ENCODE measurements at regions not wholly inside any gene's neighbourhood (a gene's known extent, or its start where the extent isn't known, plus 50 kb on each side); places are given as distances from the start of the nearest gene placed in this dataset.

GRCh38 chr4:20101831-20102230, 149.9 kb upstream of the SLIT2 start:
- BruUV-seq (replicated peaks) = no TSS peak
- Histone ChIP-seq H3K4me1 (ENCODE audit: control insufficient read depth, insufficient read depth, low read length) (no peaks in the 10 kb centered on the region), H3K27ac (ENCODE audit: low read length) (no peak overlapping the region), H3K27me3 (ENCODE audit: control insufficient read depth, insufficient read depth, low read length) (no peaks in the 10 kb centered on the region), H3K9me3 (ENCODE audit: control insufficient read depth, insufficient read depth, low read depth, low read length) (no peaks in the 10 kb centered on the region), H3K4me3 (ENCODE audit: low read depth in 2 of 2, low read length in 2 of 2) (no peak overlapping the region), H3K36me3 (ENCODE audit: control insufficient read depth, insufficient read depth, low read length) (no peaks in the 10 kb centered on the region; the same call in 1 of the 2 replicates)
- TF ChIP-seq POLR2AphosphoS5 (IDR thresholded peaks at IDR 0.05; ENCODE audit: low read depth, low read length) (no peak), SIN3A (IDR thresholded peaks at IDR 0.05; ENCODE audit: borderline replicate concordance, insufficient read depth, low read depth, low read length) (no peak)
- TF ChIP-seq, protein P1, sequence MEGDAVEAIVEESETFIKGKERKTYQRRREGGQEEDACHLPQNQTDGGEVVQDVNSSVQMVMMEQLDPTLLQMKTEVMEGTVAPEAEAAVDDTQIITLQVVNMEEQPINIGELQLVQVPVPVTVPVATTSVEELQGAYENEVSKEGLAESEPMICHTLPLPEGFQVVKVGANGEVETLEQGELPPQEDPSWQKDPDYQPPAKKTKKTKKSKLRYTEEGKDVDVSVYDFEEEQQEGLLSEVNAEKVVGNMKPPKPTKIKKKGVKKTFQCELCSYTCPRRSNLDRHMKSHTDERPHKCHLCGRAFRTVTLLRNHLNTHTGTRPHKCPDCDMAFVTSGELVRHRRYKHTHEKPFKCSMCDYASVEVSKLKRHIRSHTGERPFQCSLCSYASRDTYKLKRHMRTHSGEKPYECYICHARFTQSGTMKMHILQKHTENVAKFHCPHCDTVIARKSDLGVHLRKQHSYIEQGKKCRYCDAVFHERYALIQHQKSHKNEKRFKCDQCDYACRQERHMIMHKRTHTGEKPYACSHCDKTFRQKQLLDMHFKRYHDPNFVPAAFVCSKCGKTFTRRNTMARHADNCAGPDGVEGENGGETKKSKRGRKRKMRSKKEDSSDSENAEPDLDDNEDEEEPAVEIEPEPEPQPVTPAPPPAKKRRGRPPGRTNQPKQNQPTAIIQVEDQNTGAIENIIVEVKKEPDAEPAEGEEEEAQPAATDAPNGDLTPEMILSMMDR (IDR thresholded peaks at IDR 0.05) = no peak
- no peak for ATAC-seq
- intact Hi-C loops (cut with micrococcal nuclease; ENCODE audit: unreplicated experiment) = no loop called here
- in situ Hi-C loops (cut with HindIII; ENCODE audit: low pct_unique_long_range_greater_than_20kb, low sequenced_read_pairs) = no loop called here
- CTCF ChIA-PET = no interaction called here
- POLR2A ChIA-PET = no interaction called here
- DNase-seq (ENCODE audit: low read depth, low spot score) = no peak

DNA sequence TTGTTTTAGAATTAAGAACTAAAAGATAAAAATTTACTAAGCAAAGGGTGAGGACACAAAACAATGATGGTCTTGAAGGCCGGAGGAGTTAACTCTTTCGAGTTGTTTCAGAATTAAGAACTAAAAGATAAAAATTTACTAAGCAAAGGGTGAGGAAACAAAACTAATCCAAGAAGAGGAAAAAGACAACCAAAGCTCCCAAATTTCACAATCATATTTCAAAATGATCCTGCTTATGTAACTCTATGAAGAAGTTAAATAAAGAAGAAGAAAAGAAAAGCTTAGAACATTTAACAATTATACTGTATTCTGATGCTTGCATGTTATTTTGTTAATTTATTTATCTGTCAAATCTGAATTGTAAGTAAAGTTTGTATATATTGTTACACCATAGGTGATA, 154.8 kb upstream of the SLIT2 start:
- Histone ChIP-seq H3K27ac (ENCODE audit: low read length) (no peak overlapping the region), H3K27me3 (ENCODE audit: control insufficient read depth, insufficient read depth, low read length) (no peaks in the 10 kb centered on the region), H3K9me3 (ENCODE audit: control insufficient read depth, insufficient read depth, low read depth, low read length) (no peaks in the 10 kb centered on the region), H3K4me3 (ENCODE audit: low read depth in 2 of 2, low read length in 2 of 2) (no peak overlapping the region), H3K4me1 (ENCODE audit: control insufficient read depth, insufficient read depth, low read length) (no peaks in the 10 kb centered on the region), H3K36me3 (ENCODE audit: control insufficient read depth, insufficient read depth, low read length) (no peaks in the 10 kb centered on the region; the same call in 1 of the 2 replicates)
- POLR2A ChIA-PET = no interaction called here
- no peak for ATAC-seq
- no peak for TF ChIP-seq SIN3A (IDR thresholded peaks at IDR 0.05; ENCODE audit: borderline replicate concordance, insufficient read depth, low read depth, low read length)
- no peak for TF ChIP-seq TCF7L2 (IDR thresholded peaks at IDR 0.05; ENCODE audit: low read depth, low read length)
- no peak for TF ChIP-seq POLR2AphosphoS5 (IDR thresholded peaks at IDR 0.05; ENCODE audit: low read depth, low read length)
- TF ChIP-seq, protein P1 (IDR thresholded peaks at IDR 0.05) = no peak
- no peak for TF ChIP-seq REST (IDR thresholded peaks at IDR 0.05; ENCODE audit: insufficient read depth in 1 of 2, low read depth in 2 of 2, low read length in 1 of 2)
- no peak for DNase-seq (ENCODE audit: low read depth, low spot score)
- CTCF ChIA-PET = no interaction called here
- in situ Hi-C loops (cut with HindIII; ENCODE audit: low pct_unique_long_range_greater_than_20kb, low sequenced_read_pairs) (no loop called here), intact Hi-C loops (cut with micrococcal nuclease; ENCODE audit: unreplicated experiment) (no loop called here)
- BruUV-seq (replicated peaks) = no TSS peak

All from Panc1 (cell line).